Memory B cell (primary cell): ENCODE measurements at regions not wholly inside any gene's neighbourhood (a gene's known extent, or its start where the extent isn't known, plus 50 kb on each side); places are given as distances from the start of the nearest gene placed in this dataset.
A peak's percentile ranks its signal among the peaks of the same experiment; 100 is the strongest.

ENCODE experiments used
- ATAC-seq: fragments of 150-1000 bp; cut with Tn5 transposase; 2 replicates; pipeline ENCODE4 v1.10.0; 2021; ENCODE audit warnings: low read depth, mild to moderate bottlenecking, moderate library complexity
- DNase-seq, 2 donors: peaks; one replicate each; pipeline ENCODE4 v3.0.0; 2022; ENCODE audit warnings: low spot score in 2 of 2
- H3K27ac Mint-ChIP-seq: one replicate; pipeline ENCODE4 v1.8.0; 2022; ENCODE audit warnings: mild to moderate bottlenecking, moderate library complexity, mixed read lengths
- H3K27me3 Mint-ChIP-seq: one replicate; pipeline ENCODE4 v1.8.0; 2022; ENCODE audit warnings: mixed read lengths
- H3K36me3 Mint-ChIP-seq: one replicate; pipeline ENCODE4 v1.8.0; 2022; ENCODE audit warnings: mild to moderate bottlenecking, mixed read lengths
- H3K4me1 Mint-ChIP-seq: one replicate; pipeline ENCODE4 v1.8.0; 2022; ENCODE audit warnings: mixed read lengths
- H3K4me3 Mint-ChIP-seq: one replicate; pipeline ENCODE4 v1.8.0; 2022; ENCODE audit warnings: mild to moderate bottlenecking, moderate library complexity, mixed read lengths
- H3K9me3 Mint-ChIP-seq: one replicate; pipeline ENCODE4 v1.8.0; 2022; ENCODE audit warnings: mixed read lengths

DNA sequence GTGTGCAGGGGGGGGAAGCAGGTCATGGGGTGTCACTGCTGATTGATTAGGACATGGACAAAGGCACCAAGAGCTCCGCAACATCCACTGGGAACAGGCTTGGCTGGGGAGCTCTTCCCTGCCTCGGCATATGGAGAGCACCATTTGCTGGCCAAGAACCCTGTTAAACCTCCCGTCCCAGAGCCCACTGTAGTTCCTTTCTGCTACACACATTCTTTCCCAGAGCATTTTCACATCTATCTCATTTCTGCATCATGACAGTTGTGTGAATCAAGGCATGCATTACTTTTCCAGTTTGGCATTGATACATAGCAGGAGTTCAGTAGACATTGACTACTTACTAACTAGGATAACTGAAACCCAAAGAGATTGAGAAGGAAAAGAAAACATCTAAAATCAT lies 333.4 kb upstream of the B3GAT1 start:
- Mint-ChIP-seq H3K4me1 (no peaks in the 10 kb centered on the region), H3K36me3 (no peaks in the 10 kb centered on the region), H3K27ac (no peak overlapping the region), H3K4me3 (no peak overlapping the region), H3K27me3 (peaks cover 6% of the 10 kb centered on the region), H3K9me3 (no peaks in the 10 kb centered on the region)
- ATAC-seq (no peak), DNase-seq (no peak)

DNA sequence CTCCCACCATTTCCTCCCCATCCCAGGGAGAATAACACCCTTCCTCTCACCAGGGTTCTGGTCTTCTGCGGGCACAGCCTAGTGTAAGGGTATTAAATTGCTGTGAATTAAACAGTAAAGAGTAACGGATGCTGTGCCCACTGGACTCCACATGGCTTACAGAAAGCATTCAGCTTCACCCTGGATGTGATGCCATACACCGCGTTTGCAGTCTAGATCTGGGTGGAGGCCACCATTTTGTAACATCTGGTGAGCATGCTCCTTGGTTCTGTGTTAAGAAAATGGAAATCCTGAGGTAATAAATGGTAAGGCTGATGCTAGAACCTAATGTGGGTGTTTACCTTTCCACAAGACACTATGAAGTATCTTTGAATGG lies 331.8 kb upstream of the B3GAT1 start:
- Mint-ChIP-seq H3K4me1 (no peaks in the 10 kb centered on the region), H3K27me3 (peaks cover 6% of the 10 kb centered on the region), H3K4me3 (no peak overlapping the region), H3K27ac (no peak overlapping the region), H3K9me3 (no peaks in the 10 kb centered on the region), H3K36me3 (no peaks in the 10 kb centered on the region)
- DNase-seq (no peak), ATAC-seq (no peak)

- Mint-ChIP-seq H3K4me1 (no peaks in the 10 kb centered on the region), H3K9me3 (no peaks in the 10 kb centered on the region), H3K27me3 (peaks cover 6% of the 10 kb centered on the region), H3K4me3 (no peak overlapping the region), H3K36me3 (no peaks in the 10 kb centered on the region), H3K27ac (no peak overlapping the region)
- DNase-seq: no peak
- no peak for ATAC-seq
Observed at GRCh38 chr11:134742956-134743819, 331.1 kb upstream of the B3GAT1 start.

DNA sequence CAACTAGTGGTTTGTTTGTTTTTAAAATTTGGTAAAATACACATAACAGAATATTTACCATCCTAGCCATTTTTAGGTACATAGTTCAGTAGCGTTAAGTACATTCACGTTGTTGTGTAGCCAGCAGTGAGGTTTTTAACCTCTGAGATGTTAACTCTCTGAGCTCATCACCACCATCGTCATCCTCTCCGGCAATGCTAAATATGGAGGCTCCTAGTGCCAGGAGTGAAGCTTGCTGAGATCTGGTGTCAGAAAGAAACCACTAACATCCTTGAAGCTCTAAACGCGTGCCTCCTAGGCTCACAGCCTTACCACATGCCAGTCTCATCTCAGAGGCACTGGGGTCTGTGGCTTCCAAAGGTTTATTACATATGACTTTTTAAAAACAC lies 330.2 kb upstream of the B3GAT1 start:
- Mint-ChIP-seq H3K36me3 (no peaks in the 10 kb centered on the region), H3K4me3 (no peak overlapping the region), H3K27me3 (peaks cover 6% of the 10 kb centered on the region), H3K4me1 (no peaks in the 10 kb centered on the region), H3K27ac (no peak overlapping the region), H3K9me3 (no peaks in the 10 kb centered on the region)
- ATAC-seq (no peak), DNase-seq (no peak)

GRCh38 chr11:134741453-134742223 lies 329.6 kb upstream of the B3GAT1 start:
- peaks cover 6% of the 10 kb centered on the region for H3K27me3 Mint-ChIP-seq
- H3K4me1 Mint-ChIP-seq: no peaks in the 10 kb centered on the region
- H3K36me3 Mint-ChIP-seq: no peaks in the 10 kb centered on the region
- H3K27ac Mint-ChIP-seq: no peak overlapping the region
- H3K4me3 Mint-ChIP-seq: no peak overlapping the region
- DNase-seq (no peak), ATAC-seq (peak; percentile 41)
- H3K9me3 Mint-ChIP-seq: no peaks in the 10 kb centered on the region

DNA sequence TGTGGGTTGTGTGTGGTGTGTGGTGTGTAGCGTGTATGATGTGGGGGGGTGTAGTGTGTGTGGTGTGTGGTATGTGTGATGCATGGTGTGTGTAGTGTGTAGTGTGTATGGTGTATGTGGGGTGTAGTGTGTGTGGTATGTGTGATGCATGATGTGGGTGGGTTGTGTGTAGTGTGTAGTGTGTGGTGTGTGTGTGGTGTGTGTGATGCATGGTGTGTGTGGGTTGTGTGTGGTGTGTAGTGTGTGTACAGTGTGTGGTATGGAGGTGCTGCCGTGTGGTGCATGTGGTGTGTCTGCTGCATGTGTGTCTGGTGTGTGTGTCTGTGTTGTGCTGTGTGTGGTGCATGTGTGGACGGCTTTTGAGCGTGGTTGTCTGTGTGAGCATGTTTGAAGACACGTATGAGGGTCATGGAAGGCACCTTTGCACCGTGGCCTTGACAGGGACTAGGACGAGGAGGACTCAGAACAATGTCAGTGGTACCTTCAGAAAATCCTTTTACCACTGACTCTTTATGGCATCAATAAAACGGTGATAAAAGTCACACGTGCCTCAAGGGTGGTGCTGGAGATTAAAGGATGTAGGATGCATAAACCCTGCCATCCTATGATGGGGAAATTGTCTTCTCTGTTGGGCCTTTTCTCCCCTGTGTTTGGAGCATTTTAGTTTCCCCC lies 328.7 kb upstream of the B3GAT1 start:
- Mint-ChIP-seq H3K4me1 (no peaks in the 10 kb centered on the region), H3K36me3 (no peaks in the 10 kb centered on the region), H3K27me3 (peaks cover 6% of the 10 kb centered on the region), H3K27ac (no peak overlapping the region), H3K4me3 (no peak overlapping the region), H3K9me3 (no peaks in the 10 kb centered on the region)
- no peak for DNase-seq
- no peak for ATAC-seq

- no peaks in the 10 kb centered on the region for H3K36me3 Mint-ChIP-seq
- ATAC-seq (no peak), DNase-seq (no peak)
- no peak overlapping the region for H3K4me3 Mint-ChIP-seq
- no peaks in the 10 kb centered on the region for H3K4me1 Mint-ChIP-seq
- no peaks in the 10 kb centered on the region for H3K27me3 Mint-ChIP-seq
- H3K27ac Mint-ChIP-seq: no peak overlapping the region
- no peaks in the 10 kb centered on the region for H3K9me3 Mint-ChIP-seq
Observed at GRCh38 chr11:134739136-134739535, 327.1 kb upstream of the B3GAT1 start.

- Mint-ChIP-seq H3K36me3 (no peaks in the 10 kb centered on the region), H3K27me3 (no peaks in the 10 kb centered on the region), H3K4me1 (no peaks in the 10 kb centered on the region), H3K9me3 (no peaks in the 10 kb centered on the region), H3K4me3 (no peak overlapping the region), H3K27ac (no peak overlapping the region)
- DNase-seq: no peak
- no peak for ATAC-seq
Observed at GRCh38 chr11:134738581-134738980, 326.5 kb upstream of the B3GAT1 start.

GRCh38 chr11:134737563-134738510 lies 325.8 kb upstream of the B3GAT1 start:
- H3K36me3 Mint-ChIP-seq: no peaks in the 10 kb centered on the region
- no peaks in the 10 kb centered on the region for H3K4me1 Mint-ChIP-seq
- ATAC-seq (no peak), DNase-seq (no peak)
- no peaks in the 10 kb centered on the region for H3K9me3 Mint-ChIP-seq
- no peaks in the 10 kb centered on the region for H3K27me3 Mint-ChIP-seq
- H3K4me3 Mint-ChIP-seq: no peak overlapping the region
- no peak overlapping the region for H3K27ac Mint-ChIP-seq

- no peak overlapping the region for H3K4me3 Mint-ChIP-seq
- ATAC-seq: no peak
- no peak overlapping the region for H3K27ac Mint-ChIP-seq
- no peak for DNase-seq
- H3K4me1 Mint-ChIP-seq: no peaks in the 10 kb centered on the region
- no peaks in the 10 kb centered on the region for H3K9me3 Mint-ChIP-seq
- H3K27me3 Mint-ChIP-seq: no peaks in the 10 kb centered on the region
- H3K36me3 Mint-ChIP-seq: no peaks in the 10 kb centered on the region
Observed at GRCh38 chr11:134736251-134736947, 324.4 kb upstream of the B3GAT1 start.

- DNase-seq (no peak), ATAC-seq (no peak)
- H3K27me3 Mint-ChIP-seq: no peaks in the 10 kb centered on the region
- no peak overlapping the region for H3K4me3 Mint-ChIP-seq
- H3K27ac Mint-ChIP-seq: no peak overlapping the region
- H3K4me1 Mint-ChIP-seq: no peaks in the 10 kb centered on the region
- no peaks in the 10 kb centered on the region for H3K36me3 Mint-ChIP-seq
- H3K9me3 Mint-ChIP-seq: no peaks in the 10 kb centered on the region
Observed at GRCh38 chr11:134734894-134735293, 322.9 kb upstream of the B3GAT1 start.

GRCh38 chr11:134734141-134734845 lies 322.3 kb upstream of the B3GAT1 start:
- Mint-ChIP-seq H3K4me3 (no peak overlapping the region), H3K4me1 (no peaks in the 10 kb centered on the region), H3K27ac (no peak overlapping the region), H3K27me3 (no peaks in the 10 kb centered on the region), H3K9me3 (no peaks in the 10 kb centered on the region), H3K36me3 (no peaks in the 10 kb centered on the region)
- DNase-seq (no peak), ATAC-seq (no peak)

DNA sequence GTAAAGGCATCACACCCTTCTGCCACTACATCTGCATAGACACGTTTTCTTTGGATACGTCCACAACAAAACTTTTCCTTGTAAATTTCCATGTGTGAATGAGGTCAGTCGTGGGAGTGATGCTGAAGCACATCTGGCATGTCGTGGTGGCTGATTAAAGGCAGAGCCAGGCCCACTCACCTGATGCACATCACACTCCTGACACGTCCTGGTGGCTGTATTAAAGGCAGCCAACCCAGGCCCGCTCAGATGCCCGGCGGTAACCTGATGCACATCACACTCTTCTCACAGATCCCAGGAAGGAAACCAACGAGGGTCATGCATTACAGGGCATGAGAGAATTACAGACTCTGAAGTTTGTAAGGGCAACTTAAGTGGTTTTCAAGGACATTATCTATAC lies 321.6 kb upstream of the B3GAT1 start:
- Mint-ChIP-seq H3K4me1 (no peaks in the 10 kb centered on the region), H3K9me3 (no peaks in the 10 kb centered on the region), H3K36me3 (no peaks in the 10 kb centered on the region), H3K27ac (no peak overlapping the region), H3K4me3 (no peak overlapping the region), H3K27me3 (no peaks in the 10 kb centered on the region)
- no peak for ATAC-seq
- no peak for DNase-seq
